ENCODE measurements at regions not wholly inside any gene's neighbourhood (a gene's known extent, or its start where the extent isn't known, plus 50 kb on each side); places are given as distances from the start of the nearest gene placed in this dataset.

DNA sequence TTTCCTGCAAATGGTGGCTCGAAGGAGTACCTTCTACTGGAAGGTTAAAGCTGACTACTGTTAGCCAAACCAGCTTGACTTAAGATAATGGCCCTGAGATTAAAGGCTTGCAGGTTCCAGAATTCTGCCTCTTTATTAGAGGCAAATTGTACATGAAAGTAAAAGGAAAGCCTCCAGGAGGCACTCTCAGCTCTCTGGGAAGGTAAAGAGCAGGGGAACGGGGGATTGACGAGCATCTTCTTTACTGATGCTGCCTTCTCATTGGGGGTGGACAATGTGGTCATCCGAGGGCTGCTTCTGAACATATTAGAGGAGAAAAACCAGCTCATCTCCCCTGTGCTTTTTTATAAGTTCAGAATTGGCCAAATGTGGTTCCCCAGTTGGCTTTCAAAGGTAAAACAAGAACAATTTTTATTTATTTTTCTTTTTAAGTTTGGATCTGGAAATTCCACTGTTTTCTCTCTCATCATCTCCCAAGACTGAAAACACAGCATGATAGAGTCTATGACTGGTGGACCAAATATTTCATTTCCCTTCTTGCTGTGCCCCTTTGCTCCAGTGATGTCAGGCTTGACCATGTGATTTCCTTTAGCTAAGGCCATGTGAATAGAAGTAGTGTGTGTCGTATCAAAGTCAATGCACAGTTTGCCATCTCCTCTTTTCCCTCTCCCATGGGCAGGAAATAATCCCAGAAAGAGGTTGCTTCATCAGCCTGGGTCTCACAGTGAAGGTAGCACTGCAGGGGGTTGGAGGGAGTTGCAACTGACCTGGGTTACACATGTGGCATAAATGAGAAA is 292.7 kb downstream of the PRDM2 start (continued):
- TF ChIP-seq, protein P1, sequence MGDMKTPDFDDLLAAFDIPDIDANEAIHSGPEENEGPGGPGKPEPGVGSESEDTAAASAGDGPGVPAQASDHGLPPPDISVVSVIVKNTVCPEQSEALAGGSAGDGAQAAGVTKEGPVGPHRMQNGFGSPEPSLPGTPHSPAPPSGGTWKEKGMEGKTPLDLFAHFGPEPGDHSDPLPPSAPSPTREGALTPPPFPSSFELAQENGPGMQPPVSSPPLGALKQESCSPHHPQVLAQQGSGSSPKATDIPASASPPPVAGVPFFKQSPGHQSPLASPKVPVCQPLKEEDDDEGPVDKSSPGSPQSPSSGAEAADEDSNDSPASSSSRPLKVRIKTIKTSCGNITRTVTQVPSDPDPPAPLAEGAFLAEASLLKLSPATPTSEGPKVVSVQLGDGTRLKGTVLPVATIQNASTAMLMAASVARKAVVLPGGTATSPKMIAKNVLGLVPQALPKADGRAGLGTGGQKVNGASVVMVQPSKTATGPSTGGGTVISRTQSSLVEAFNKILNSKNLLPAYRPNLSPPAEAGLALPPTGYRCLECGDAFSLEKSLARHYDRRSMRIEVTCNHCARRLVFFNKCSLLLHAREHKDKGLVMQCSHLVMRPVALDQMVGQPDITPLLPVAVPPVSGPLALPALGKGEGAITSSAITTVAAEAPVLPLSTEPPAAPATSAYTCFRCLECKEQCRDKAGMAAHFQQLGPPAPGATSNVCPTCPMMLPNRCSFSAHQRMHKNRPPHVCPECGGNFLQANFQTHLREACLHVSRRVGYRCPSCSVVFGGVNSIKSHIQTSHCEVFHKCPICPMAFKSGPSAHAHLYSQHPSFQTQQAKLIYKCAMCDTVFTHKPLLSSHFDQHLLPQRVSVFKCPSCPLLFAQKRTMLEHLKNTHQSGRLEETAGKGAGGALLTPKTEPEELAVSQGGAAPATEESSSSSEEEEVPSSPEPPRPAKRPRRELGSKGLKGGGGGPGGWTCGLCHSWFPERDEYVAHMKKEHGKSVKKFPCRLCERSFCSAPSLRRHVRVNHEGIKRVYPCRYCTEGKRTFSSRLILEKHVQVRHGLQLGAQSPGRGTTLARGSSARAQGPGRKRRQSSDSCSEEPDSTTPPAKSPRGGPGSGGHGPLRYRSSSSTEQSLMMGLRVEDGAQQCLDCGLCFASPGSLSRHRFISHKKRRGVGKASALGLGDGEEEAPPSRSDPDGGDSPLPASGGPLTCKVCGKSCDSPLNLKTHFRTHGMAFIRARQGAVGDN (CRISPR knock-in tag; IDR thresholded peaks at IDR 0.05): no peak
- no peak for TF ChIP-seq ZNF768 (CRISPR knock-in tag; IDR thresholded peaks at IDR 0.05)
- TF ChIP-seq ZNF703 (CRISPR knock-in tag; IDR thresholded peaks at IDR 0.05; ENCODE audit: borderline replicate concordance): no peak
- no peak for TF ChIP-seq ZNF672 (CRISPR knock-in tag; IDR thresholded peaks at IDR 0.05)

DNA sequence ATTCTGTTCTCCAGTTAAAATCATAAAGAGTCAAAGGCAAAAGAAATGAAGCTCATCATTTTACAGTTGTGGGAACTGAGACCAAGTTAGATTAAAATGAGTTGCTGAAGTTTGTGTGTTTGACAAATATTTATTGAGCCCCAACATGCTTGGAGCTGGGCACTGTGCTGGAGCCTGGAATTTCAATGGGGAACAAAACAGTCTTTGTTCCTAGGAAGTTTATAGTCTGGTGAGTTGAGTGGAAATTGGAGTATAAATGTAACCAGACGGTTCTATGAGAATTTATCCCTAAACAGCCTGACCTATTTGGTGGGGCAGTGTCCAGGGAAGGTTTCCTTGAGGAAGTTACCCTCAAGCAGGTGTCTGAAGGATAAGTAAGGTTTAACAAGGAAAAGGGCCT is 294.4 kb downstream of the PRDM2 start:
- intact Hi-C loops (cut with micrococcal nuclease; ENCODE audit: unreplicated experiment): no loop called here
- BruUV-seq (replicated peaks): no TSS peak
- ATAC-seq: no peak
- H4K20me1 ChIP-seq (ENCODE audit: insufficient read depth, low read length): no peaks in the 10 kb centered on the region
- no peak overlapping the region for H3K4me2 ChIP-seq (ENCODE audit: low read depth, low read length)
- H3K36me3 ChIP-seq (replicated peaks in 1 of 2; ENCODE audit: control insufficient read depth in 1 of 2, insufficient read depth in 2 of 2, low read length in 2 of 2): no peaks in the 10 kb centered on the region
- no peaks in the 10 kb centered on the region for H3K4me1 ChIP-seq (ENCODE audit: insufficient read depth, low read length)
- ChIA-PET CTCF (ENCODE audit: low intra/inter-chr PET ratio, low total read pairs) (no interaction called here), POLR2A (no interaction called here)
- in situ Hi-C loops (cut with HindIII; ENCODE audit: extremely low pct_ligation_motif_present, low pct_unique_long_range_greater_than_20kb): no loop called here
- H3K27me3 ChIP-seq (ENCODE audit: control insufficient read depth in 1 of 2, insufficient read depth in 2 of 2, low read length in 2 of 2): no peaks in the 10 kb centered on the region
- no peaks in the 10 kb centered on the region for H3K79me2 ChIP-seq (ENCODE audit: insufficient read depth, low read length)
- WGBS (ENCODE audit: low lambda C conversion rate): 0% methylated on average over 1 of the region's 1 CpG
- H3K9ac ChIP-seq (ENCODE audit: insufficient read depth, low read depth, low read length): no peak overlapping the region
- no peak overlapping the region for H3K4me3 ChIP-seq (replicated peaks in 1 of 3; ENCODE audit: insufficient read depth in 1 of 3, low read depth in 2 of 3, low read length in 3 of 3)
- H3K9me3 ChIP-seq (ENCODE audit: low read length): peaks cover 19% of the 10 kb centered on the region
- no peak overlapping the region for H2AFZ ChIP-seq (ENCODE audit: low read length)
- DNase-seq (ENCODE audit: low spot score): no peak
- no peak overlapping the region for H3K27ac ChIP-seq (ENCODE audit: extremely low read length, insufficient read depth, low read length)
- FAIRE-seq: no peak
- TF ChIP-seq ZNF317 (CRISPR knock-in tag; IDR thresholded peaks at IDR 0.05) (no peak), CHCHD3 (CRISPR knock-in tag; IDR thresholded peaks at IDR 0.05) (no peak), ZNF552 (CRISPR knock-in tag; IDR thresholded peaks at IDR 0.05; ENCODE audit: borderline replicate concordance) (no peak), TBX3 (IDR thresholded peaks at IDR 0.05; ENCODE audit: borderline replicate concordance) (no peak)
- TF ChIP-seq, protein P2, sequence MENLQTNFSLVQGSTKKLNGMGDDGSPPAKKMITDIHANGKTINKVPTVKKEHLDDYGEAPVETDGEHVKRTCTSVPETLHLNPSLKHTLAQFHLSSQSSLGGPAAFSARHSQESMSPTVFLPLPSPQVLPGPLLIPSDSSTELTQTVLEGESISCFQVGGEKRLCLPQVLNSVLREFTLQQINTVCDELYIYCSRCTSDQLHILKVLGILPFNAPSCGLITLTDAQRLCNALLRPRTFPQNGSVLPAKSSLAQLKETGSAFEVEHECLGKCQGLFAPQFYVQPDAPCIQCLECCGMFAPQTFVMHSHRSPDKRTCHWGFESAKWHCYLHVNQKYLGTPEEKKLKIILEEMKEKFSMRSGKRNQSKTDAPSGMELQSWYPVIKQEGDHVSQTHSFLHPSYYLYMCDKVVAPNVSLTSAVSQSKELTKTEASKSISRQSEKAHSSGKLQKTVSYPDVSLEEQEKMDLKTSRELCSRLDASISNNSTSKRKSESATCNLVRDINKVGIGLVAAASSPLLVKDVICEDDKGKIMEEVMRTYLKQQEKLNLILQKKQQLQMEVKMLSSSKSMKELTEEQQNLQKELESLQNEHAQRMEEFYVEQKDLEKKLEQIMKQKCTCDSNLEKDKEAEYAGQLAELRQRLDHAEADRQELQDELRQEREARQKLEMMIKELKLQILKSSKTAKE (CRISPR knock-in tag; IDR thresholded peaks at IDR 0.05; ENCODE audit: borderline replicate concordance): no peak
- TF ChIP-seq, protein P3, sequence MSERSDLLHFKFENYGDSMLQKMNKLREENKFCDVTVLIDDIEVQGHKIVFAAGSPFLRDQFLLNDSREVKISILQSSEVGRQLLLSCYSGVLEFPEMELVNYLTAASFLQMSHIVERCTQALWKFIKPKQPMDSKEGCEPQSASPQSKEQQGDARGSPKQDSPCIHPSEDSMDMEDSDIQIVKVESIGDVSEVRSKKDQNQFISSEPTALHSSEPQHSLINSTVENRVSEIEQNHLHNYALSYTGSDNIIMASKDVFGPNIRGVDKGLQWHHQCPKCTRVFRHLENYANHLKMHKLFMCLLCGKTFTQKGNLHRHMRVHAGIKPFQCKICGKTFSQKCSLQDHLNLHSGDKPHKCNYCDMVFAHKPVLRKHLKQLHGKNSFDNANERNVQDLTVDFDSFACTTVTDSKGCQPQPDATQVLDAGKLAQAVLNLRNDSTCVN (CRISPR knock-in tag; IDR thresholded peaks at IDR 0.05; ENCODE audit: borderline replicate concordance): no peak
